GM21515 (cell line): ENCODE measurements at regions not wholly inside any gene's neighbourhood (a gene's known extent, or its start where the extent isn't known, plus 50 kb on each side); places are given as distances from the start of the nearest gene placed in this dataset.

Experiments used
- ATAC-seq: cut with Tn5 transposase; IDR thresholded peaks from one replicate; pipeline ENCODE4 v1.9.1; 2021; ENCODE audit not compliant: unreplicated experiment

DNA sequence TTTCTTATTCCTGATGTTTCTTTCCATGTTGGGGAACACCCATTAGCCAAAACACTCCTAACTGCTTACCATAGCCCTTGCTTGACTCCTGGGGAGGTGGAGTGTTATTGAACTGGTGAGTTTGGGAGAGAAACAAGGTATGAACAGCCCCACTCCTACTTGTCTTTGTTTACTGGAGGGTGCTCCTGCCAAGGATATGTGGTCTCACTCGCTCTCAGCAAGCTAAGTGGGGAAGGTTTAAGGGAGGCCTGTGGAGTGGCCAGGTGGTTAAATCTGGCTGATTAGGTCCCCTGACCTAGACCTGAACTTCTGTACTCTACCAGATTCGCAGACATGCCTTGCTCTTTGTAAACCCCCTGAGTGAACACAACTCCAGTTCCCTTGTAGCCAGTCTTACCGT is 300.1 kb downstream of the PTEN start:
- ATAC-seq: no peak

DNA sequence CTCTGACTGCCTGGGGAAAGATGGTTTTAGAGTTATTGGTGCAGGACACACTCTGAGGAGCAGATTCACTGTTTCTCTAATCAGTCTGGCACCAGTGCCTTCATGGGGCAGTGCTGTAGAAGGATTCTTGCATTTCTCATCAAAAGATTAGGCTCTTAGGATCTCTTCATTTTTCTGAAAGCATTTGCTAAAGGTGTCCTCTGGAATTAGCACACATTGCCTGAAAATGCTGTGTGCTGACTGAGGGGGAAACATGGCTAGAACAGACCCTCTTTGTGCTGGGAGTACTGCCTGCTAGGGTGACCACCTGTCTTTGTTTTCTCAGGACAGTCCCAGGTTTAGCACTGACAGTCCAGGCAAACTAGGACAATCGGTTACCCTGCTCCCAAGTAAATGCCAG is 301.0 kb downstream of the PTEN start:
- ATAC-seq: no peak

- no peak for ATAC-seq
Observed at GRCh38 chr10:88165849-88166271, 302.4 kb downstream of the PTEN start.

GRCh38 chr10:88168171-88169036 is 305.0 kb downstream of the PTEN start:
- ATAC-seq: no peak

GRCh38 chr10:88169037-88169319 is 305.6 kb downstream of the PTEN start:
- ATAC-seq: no peak

DNA sequence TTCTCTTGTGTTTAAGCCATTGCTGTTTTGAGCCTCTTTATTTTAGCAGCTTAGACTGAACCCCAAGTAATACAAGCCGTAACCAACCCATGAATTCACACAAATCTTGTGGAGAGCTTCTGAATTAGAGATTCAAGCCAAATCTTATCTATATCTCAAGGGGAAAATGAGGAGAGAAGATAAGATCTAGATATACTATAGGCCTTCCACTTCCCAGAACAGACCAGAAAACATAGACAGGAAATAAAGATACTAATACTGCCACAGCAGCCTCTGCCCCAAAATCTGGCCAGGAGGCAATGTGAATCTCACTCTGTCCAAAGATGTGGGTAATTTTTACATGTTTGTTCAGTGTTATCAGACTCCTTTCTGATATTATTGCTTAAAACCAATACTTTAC is 307.2 kb downstream of the PTEN start:
- no peak for ATAC-seq

- ATAC-seq: no peak
Observed at GRCh38 chr10:88172159-88172558, 308.7 kb downstream of the PTEN start.

GRCh38 chr10:88174391-88174790 is 311.0 kb downstream of the PTEN start:
- ATAC-seq: no peak

GRCh38 chr10:88178758-88179157 is 315.3 kb downstream of the PTEN start:
- no peak for ATAC-seq

DNA sequence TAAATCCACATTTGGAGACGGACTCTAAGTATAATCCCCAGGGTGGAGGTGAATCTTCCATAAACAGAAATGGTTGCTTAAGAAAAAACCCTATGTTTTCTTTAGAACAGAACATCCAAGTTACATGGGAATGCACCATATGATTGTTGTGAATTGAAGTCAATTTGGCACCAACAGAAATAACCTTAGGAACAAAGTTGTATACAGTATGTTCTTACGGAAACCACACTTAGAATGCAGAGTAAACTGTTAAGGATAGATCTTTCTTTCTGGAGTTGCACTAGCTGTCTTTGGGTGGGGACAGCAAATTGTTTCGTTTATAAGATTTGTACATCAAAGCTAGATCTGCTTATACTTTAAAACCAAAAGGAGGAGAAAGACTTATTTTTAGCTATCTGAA is 316.4 kb downstream of the PTEN start:
- no peak for ATAC-seq

GRCh38 chr10:88181902-88182600 is 318.6 kb downstream of the PTEN start:
- no peak for ATAC-seq

- no peak for ATAC-seq
Observed at GRCh38 chr10:88182601-88182930, 319.1 kb downstream of the PTEN start.

GRCh38 chr10:88184543-88185297 is 321.3 kb downstream of the PTEN start:
- no peak for ATAC-seq

GRCh38 chr10:88185830-88186229 is 322.4 kb downstream of the PTEN start:
- no peak for ATAC-seq

- no peak for ATAC-seq
Observed at GRCh38 chr10:88186335-88186734, 322.9 kb downstream of the PTEN start.

DNA sequence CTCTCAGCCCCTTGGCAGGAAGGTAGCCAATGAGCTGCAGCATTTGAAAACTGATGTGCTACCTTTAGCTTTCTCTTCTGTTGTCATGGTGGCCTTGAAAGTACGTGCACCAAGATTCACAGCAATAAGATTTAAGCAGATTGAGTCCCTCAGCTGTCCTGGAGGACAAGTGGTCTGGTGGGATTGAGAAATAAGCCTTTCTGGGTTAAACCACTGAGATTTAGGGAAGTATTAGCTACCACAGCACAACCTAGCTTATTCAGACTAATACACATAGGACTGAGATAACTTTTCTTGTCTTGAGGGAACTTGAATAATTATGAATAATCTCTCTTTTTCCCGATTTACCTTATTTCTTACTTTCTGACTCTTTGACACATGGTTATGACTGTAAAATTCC is 324.0 kb downstream of the PTEN start:
- no peak for ATAC-seq

- no peak for ATAC-seq
Observed at GRCh38 chr10:88190123-88190522, 326.7 kb downstream of the PTEN start.

DNA sequence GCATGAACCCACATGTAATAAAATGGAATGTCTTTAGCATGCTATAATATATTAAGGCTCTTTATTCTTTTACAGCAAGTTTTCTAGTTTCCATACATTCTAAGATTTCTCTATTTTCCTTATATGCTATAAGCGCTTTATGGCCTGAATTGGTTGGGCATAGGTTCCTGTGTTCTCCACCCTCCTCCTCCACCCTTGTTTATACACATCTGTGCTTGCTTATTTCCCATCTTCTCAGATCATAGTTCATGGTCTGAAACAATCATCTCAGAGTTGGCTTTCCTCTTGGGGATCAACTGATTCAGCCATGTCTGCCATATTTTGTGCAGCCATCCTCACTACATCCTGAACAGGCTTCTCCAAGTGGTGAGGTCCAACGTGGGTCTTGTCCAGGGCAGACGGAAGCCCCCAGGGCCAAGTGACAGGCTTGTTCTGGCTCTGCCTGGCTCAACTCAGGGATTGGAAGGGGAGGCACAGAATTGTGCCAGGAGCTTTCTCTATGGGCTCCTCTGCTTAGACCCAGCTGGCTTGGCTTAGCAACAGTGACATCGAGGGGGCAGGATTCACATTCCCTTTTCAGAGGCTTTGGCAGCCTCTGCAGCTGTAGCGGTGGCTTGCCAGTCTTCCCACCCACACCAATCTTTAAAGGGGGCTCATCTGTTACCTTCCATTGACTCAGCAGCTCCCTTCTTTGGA is 327.3 kb downstream of the PTEN start:
- no peak for ATAC-seq

DNA sequence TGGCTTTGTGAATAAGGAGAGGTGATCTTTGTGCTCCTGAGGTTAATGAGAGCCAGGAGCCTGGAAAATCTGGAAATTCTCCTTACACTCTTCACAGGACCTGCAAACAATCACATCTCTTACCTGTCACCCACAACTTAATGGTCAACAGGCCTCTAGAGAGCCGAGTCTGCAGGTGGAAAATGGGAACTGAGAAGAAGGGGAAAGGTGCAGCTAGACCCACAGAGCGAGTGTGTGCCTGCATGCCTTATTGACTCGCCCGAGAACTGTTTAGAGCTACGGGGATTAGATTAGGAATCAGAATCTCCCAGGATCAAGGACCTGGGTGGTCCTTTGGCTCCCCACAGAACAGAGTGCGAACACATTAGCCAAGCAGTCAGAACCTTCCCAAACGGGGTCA is 329.6 kb downstream of the PTEN start:
- no peak for ATAC-seq

- no peak for ATAC-seq
Observed at GRCh38 chr10:88194041-88194887, 330.8 kb downstream of the PTEN start.

GRCh38 chr10:88194961-88195367 is 331.5 kb downstream of the PTEN start:
- ATAC-seq: no peak
